GM18867 (cell line): ENCODE measurements at regions not wholly inside any gene's neighbourhood (a gene's known extent, or its start where the extent isn't known, plus 50 kb on each side); places are given as distances from the start of the nearest gene placed in this dataset.

Experiments used
- ATAC-seq: cut with Tn5 transposase; IDR thresholded peaks from one replicate; pipeline ENCODE4 v1.9.1; 2021; ENCODE audit warnings: mild to moderate bottlenecking, moderate library complexity; ENCODE audit not compliant: unreplicated experiment

DNA sequence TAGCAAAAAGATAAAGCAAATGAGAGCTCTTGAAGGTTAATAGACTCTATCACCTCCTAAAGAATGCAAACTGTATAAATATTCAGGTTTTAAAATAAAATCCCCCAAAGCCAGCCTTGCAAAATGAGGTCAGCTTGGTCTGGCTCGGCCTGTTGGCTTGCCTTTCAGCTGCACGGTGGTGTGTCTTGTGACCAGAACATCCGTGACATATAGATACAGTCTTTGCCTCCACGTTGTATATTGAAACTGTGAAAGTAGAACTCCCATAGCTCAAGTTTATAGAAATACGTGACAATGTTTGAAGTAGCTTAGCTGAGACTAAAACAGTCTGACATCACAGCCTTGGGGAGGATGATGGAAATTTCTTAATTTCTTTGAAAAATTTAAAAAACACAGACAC lies 236.6 kb upstream of the MYOCD start:
- ATAC-seq = peak; percentile 28

DNA sequence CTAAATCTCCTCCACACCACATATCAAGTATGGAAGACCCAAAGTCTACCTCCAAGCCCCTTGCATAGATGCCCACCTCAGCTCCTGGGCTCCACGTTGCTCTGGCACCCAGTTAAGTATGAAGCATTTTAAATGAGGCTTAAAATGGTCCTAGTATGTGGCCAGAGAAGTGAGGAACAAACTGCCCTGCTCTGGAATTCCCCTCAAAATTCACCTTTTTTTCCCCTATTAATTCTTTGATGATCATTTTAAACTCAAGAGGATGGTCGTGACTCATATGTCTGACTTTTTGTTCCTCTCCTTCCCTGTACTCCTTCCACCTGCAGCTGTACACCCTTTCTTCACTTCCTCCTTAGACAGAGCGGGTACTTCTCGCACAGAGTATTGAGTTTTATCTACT lies 234.5 kb upstream of the MYOCD start:
- ATAC-seq = peak; percentile 86

DNA sequence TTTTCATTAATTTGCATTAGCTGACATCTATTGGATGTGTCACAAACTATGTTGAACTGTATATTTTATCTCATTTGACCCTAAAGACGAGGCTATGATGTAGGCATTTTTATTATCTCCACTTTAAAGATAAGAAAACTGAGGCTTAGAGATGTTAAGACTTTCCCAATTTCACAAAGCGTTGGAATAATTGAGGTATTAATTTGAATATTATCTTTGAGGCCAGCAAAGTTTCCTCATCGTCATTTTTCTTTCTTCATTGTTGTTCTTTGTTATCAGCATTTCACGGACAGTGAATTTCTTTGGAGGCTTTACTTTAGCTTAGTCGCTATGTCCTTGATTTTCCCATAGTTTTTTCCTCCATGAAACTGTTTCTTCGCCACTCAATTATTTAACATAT lies 227.5 kb upstream of the MYOCD start:
- ATAC-seq = no peak

DNA sequence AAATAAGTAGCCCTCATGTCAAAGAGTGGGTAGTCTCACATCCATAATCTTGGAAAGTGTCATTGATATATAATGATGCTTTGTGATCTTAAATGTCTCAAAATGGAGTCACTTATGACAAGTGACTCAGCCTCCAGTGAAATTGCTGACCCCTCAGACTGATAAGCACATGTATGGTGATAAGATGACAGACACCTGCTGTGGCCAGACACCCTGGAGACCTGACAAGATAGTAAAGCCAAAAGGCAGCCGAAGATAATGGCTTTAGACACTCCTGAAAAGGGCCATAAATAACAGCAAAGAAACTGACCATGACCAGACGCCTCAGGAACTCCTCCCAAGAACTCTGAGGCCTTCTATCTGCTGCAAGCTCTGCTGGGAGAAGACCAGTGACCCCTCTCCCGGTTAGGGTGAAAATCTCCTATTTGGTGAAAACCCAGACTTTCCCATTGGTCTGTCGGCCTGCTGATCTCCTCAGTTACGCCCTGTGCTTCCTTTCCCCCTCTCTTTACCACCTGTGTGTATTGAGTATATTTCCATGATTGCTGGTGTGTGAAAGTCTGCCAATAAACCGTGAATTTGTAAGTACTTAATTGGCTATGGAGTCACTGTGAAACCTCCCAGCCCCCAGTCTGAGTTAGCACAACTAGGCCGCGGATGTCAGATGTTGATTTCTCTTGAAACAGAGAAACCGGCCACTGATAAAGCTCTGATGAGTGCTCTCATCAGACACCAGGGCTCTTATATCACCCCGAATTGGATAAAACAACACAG lies 226.7 kb upstream of the MYOCD start:
- ATAC-seq = no peak

DNA sequence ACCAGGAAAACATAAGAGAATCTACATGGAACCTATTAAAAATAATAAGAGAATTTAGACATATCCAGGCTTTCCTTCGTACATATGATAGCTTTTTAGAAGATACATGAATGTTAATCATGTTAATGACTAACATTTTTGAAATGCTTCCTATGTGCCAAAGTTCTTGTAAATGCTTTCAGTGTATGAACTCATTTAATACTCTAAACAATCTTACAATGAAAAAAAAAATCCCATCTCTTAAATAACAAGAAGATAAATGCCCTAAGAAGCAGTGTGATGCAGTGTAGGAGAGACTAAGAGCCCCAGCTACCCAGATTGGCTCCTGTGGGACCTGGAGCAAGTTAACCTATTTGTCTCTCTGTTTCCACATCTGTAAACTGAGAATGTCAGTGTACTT lies 220.4 kb upstream of the MYOCD start:
- ATAC-seq = no peak

DNA sequence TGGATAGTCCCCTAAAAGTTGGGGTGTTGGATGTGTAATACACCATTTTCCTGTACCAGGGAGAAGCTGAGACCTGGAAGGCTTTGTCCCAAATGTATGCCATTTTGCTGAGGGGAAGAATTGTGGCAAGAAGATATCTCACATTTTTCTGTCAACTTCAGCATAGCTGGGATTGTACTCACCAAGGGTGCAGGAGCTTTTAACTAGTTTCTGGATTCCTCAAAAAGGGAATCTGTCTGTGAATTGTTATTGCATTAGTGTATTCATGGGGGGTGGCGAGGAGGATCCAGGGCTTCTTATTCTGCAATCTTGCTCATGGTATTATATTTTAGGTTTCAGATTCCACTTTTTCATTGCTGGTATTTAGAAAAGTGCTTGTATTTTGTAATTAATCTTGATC lies 208.2 kb upstream of the MYOCD start:
- ATAC-seq = no peak

DNA sequence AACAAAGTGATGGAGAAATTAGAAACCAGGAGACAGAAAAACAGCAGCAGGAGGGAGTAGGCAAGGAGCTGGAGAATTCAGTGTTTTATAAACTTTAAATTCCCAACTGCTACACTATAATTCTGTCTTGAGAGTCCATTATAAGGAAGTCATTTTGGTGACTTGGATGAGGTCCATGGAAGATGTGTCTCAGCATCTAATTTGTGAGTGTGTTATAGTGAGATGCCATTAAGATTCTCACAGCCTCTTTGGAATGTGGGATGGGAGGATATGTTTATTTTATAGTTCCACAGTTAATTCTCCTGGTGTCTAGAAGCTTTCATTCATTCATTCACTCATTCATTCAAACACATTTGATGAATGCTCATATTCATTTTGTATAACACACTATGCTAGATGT lies 206.0 kb upstream of the MYOCD start:
- no peak for ATAC-seq

DNA sequence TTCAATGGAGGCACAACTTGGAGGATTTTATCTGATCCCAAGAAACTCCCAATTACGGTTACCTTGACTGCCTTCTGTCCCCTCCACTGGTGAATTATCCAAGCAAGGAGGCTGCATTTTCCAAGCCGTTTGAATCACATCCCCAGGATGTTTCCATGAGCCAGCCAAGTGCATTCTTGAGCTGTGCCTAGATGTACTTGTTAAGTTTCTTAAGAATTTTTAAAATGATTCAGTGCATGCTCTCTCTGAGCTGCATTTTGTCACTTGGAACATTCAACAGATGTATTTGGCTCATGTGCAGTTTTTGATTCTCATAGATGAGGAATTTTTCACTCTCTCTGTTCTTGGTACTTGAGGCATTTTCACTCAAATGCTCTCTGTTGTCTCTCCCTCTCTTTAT lies 202.6 kb upstream of the MYOCD start:
- no peak for ATAC-seq

DNA sequence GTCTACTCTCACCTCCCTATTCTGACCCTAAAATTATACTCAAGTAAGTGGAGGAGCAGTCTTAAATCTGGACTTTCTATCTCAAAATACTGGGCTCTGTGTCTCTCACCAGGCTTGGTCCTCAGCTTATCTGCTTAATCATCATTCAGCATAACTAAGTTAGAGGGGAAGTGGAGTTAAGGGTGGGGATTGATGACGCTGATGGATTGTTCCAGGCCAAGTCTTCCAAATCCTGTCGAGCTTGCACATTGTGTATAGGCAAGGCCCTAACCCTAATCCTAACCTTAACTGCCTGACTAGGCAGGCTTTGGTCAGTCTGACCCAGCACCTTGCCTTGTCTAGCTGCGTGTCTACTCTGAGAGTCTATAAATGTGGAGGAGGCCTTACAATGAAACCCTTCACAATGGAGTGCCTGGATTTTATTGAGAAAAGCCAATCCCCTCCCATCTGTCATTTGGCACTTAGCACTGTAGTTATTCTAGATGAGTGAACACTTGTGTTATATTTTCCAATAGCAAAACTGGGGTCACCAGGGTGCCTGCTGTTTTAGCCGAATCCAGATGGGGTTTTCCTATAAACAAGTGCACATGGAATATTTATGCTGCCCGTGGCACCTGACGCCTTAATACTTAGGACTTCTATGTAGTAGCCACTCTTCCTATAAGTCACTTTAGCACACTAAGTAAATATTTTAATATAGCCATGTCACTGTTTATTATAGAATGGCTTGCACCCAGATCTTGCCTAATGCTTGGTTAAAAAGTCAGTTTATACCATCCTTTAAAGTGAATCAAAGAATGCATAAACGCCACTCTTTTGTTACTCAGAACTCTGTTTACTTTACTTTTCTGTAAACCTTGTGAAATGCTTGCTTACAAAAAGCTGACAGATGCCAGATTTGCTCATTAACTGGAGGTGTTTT lies 193.2 kb upstream of the MYOCD start:
- ATAC-seq = no peak

DNA sequence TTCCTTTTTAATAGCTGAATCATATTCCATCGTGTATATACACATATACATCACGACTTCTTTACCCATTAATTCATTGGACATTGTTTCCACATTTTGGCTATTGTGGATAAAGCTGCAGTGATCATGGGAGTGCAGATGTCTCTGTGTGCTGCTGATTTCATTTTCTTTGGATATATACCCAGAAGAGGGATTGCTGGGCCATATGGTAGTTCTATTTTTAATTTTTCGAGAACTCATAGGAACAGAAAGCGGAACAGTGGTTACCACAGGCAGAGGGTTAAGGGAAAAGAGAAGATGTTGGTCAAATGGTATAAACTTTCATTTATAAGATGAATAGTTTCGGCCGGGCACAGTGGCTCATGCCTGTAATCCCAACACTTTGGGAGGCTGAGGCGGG lies 187.4 kb upstream of the MYOCD start:
- ATAC-seq = no peak

DNA sequence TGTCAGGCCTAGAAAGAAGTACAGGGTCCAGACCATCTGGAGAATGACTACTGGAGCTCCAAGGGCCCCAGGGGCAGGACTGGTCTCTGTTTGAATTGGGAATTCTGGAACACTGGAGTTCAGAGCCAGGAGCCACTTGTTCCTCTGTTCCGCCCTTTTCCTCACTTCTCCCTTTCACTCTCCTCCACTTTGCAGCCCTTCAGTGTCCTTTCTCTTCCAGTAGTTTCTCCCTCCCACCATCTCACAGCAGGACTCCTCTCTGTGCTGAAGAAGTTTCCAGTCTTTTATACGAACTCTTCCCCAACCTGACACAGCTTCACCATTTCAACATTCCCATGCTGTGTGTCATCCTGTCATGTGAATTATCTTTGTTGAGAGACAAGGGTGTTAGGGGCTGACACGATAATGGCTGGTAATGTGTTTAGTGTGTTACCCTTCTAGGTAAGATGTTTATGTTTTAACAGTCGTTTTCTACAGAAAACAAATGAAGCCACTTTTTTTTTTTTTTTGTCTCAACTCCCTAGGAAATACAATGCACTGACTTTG lies 180.3 kb upstream of the MYOCD start:
- ATAC-seq = no peak

DNA sequence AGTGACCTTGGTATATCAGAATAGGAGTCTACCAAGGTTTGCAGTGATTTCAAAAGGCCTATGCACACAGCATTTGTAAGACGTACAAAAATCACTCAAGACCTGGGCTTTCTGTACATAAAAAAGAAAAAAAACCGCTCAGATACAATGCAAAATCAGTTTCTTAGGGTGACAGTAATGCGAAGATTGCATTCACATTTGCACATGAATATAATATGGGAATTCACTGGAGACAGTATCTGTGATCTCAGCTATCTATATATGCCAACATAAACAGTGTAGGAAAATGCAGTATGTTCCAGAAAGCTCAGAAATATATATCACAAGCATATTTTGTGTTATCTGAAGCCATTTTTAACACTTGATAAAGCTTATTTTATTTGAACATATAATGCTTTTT lies 176.4 kb upstream of the MYOCD start:
- no peak for ATAC-seq

DNA sequence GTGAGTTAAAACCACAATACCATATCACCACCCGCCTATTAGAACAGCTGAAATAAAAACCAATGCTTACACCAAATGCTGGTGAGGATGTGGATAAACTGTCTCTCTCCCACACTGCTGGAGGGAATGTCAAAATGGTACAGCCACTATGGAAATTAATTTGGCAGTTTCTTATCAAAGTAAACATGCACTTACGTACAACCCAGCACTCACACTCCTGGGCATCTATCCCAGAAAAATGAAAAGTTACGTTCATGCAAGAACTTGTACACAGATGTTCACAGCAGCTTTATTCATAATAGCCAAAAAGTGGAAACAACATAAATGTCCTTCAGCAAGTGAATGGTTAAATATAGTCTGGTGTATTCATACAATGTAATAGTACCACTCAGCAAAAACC lies 173.2 kb upstream of the MYOCD start:
- ATAC-seq = no peak

DNA sequence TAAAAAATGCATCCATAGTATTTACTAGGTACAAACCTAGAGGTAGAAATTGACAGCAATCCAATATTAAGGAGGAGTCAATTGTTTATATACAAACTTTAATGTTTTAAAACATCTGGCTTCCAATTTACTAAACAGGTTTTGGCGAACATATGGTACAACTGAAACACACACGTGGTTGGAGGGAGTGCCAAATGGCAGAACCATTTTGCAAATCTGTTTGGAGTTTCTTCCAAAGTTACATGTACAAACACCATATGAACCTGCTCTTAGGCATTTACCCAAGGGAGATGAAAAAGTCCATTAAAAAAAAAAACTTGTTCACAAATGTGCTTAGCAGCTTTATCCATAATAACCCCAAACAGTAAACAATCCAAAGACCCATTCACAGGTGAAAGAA lies 159.8 kb upstream of the MYOCD start:
- no peak for ATAC-seq

DNA sequence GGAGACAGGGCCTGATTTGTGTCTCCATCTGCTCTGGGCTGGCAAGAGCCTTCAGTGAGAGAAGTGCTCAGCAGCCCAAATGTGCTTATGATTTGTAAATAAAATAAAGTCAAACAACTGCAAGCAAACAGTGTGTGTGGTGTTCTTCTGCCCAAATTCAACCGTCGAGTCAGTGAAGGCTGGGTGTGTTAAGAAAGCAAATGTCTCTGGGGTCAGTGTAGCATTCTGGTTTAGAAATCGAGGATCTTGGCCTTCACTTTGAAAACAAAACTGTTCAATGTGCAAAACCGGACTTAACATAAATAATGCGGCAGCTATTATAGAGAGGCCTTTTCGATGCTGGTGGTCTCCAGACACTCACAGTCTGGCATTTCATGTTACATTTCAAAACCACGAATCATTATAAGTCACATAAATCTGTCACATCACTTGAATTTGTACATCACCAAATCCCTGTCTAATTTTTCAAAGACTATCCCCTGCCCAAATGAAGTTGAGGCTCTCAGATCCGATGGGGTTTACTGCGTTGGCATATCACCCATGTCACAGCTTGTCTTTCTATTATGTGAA lies 158.6 kb upstream of the MYOCD start:
- no peak for ATAC-seq

DNA sequence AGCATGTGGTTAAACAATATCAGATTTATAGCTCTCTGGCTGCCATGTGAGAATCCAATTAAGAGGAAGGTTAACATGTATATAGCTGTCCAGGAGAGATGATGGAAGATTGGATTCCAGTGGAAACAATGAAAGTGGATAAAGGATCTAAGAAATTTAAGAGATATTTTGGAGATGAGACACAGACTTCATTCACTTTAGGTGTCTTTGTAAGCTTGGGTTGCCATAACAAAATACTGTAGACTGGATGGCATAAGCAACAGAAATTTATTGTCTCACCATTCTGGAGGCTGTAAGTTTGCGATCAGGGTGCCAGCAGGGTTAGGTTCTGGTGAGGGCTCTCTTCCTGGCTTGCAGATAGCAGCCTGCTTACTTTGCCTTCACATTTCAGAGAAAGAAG lies 155.9 kb upstream of the MYOCD start:
- no peak for ATAC-seq

DNA sequence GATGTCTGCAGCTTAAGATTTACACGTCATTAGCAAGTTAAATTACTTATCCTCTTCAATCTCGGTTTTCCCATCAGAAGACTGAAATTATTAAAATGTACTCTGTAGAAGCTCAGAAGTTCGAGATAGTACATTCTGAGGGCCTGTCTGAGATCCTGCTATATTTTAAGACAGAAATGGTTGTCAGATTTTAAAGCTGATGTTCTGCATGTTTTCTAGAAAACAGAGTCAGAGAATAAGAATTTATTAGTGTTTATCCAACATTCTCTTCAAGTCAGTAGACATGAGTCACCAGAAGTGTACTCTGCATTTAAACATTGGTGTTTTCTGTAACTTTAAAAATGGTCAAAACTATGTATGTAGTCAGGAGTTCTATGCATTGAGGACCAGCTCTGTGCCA lies 155.2 kb upstream of the MYOCD start:
- no peak for ATAC-seq

DNA sequence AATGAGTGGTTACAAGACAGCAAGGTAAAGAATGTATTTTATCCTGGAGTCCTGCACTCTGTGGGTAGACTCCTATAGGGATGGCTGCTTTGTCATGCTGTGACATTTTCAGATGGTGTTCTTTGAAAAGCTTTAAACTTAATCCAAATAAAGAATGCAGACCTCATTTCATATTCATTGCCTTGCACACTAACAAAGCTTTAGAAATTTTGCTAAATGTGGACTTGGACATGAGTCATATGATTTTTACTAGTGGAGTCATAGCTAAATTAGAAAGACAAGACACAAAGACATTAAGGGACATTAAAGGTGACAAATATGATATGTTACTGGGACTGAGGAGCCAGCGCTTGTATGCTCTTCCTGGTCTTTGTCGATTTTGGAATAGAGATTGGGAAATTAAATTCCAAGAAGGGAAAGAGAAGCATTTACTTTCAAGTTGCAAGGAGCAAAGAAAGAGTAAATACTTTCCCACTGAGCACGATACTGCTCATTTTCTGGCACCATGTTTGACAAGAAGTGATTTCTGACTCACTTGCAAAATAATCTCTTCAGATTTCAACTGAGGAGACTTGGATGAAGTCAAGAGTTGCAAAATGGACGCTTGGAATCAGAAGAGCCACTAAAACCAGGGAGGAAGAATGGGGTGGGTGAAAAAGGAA lies 152.9 kb upstream of the MYOCD start:
- no peak for ATAC-seq

DNA sequence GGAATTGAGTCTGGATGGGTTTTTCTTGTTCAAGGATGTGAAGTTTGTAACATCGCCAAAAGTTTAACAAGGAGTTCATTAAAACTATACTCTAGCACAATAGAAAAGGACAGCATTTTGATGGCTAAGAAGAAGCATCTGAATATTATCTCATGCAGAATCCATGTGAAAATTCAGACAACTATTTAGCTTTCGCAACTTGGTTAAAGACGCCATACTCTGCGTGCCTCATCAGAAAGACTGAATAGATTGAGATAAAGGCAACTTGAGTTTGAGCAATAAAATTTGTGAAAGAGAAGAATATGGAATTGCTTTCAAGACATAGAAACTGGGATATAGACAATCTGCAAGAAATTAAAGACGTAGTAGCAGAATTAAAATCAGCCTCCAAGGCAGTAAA lies 151.1 kb upstream of the MYOCD start:
- no peak for ATAC-seq

DNA sequence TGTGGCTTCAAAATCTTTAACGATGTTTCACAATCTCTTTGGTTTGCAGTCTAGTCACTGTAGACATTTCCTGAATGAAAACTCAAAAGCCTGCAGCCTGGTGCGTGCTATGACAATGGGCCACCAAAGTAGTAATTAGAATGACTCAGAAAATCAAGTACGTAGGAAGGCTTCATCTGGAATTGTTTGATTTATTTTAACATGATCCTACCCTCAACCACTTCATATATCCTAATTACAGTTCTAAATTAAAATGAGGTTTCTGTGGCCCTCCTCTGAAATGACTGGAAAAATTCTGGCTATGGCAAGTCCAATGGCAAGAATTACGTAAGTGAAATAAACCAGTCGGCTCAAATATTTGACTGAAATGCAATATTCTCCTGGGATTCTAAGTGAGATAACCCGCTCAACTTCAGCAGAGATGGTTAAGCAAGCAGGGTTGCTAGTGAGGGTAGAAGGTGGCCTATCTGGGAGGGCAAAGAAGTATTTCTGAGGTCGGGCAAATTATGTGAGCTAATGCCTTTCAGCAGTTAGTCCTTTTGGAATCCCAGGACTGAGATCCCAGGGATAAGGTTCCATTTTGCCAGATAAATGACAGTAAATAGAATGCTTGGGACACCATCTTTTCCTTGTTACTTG lies 145.6 kb upstream of the MYOCD start:
- ATAC-seq = no peak

DNA sequence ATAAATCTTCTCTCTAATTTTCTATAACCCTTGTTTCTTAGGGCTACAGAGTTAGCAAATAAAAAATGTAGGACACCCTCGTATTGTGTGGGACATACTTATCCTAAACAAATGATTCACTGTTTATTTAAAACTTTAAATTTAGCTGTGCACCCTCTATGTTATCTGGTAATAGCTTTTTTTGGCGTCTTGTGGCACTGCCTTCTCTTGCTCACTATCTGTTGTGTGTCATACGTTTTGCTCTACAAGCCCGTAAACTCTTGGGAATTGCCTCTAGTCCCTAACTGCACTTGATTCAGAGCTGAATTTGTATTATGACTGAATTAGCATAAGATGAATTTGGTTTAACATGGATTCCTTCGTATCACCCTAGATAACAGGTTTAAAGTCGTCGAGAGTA lies 144.3 kb upstream of the MYOCD start:
- no peak for ATAC-seq
